ENCODE measurements at regions not wholly inside any gene's neighbourhood (a gene's known extent, or its start where the extent isn't known, plus 50 kb on each side); places are given as distances from the start of the nearest gene placed in this dataset.

DNA sequence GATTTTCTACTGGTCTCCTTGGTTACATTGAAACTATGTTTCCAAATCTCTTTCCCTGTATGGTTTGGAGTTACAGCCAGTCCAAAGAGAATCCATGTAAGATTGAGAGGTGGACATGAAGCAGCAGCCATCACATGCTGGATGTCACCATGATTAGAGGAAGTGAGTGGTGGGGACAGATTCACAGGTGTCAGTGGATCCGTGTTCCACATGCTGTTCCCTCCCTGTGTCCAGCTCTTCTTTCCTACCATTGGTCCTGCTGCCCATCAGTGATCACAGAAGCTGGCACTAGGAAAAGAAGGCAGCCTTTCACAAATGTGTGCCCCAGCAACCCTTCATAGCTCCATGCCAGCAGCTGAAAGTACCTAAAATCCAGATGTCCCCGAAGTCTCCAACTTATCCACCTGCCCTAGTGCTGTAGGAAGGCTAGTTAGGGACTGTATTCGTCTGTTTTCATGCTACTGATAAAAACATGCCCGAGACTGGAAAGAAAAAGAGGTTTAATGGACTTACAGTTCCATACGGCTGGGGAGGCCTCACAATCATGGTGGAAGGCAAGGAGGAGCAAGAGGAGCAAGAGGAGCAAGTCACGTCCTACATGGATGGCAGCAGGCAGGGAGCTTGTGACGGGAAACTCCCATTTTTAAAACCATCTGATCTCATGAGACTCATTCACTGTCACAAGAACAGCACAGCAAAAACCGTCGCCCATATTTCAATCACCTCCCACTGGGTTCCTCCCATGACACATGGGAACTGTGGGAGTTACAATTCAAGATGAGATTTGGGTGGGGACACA is 207.5 kb downstream of the INSIG2 start:
- ChIA-PET CTCF (no interaction called here), POLR2A (no interaction called here)
- TF ChIP-seq, protein P1, sequence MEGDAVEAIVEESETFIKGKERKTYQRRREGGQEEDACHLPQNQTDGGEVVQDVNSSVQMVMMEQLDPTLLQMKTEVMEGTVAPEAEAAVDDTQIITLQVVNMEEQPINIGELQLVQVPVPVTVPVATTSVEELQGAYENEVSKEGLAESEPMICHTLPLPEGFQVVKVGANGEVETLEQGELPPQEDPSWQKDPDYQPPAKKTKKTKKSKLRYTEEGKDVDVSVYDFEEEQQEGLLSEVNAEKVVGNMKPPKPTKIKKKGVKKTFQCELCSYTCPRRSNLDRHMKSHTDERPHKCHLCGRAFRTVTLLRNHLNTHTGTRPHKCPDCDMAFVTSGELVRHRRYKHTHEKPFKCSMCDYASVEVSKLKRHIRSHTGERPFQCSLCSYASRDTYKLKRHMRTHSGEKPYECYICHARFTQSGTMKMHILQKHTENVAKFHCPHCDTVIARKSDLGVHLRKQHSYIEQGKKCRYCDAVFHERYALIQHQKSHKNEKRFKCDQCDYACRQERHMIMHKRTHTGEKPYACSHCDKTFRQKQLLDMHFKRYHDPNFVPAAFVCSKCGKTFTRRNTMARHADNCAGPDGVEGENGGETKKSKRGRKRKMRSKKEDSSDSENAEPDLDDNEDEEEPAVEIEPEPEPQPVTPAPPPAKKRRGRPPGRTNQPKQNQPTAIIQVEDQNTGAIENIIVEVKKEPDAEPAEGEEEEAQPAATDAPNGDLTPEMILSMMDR (IDR thresholded peaks at IDR 0.05; ENCODE audit: insufficient read depth, low read length, missing control alignments), result no peak

DNA sequence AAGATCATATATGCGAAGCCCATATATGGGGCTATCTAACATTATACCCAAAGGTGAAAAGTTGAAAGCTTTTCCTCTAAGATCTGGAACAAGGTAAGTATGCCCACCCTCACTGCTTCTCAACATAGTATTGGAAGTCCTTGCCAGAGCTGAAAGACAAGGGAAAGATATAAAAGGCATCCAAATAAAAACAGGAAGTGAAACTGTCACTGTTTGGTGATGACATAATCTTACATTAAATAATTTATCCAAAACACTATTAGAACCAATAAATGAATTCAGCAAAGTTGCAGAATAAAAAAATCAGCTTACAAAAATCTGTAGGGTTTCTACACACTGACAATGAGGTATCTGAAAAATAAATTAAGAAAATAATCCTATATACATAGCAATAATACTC is 205.8 kb downstream of the INSIG2 start:
- no peak for DNase-seq (ENCODE audit: low read depth, low spot score)

More for the DNA sequence above, 207.5 kb downstream of the INSIG2 start:
- DNase-seq (ENCODE audit: low read depth, low spot score), result no peak
- H3K4me3 ChIP-seq (ENCODE audit: low read depth, low read length), result no peak overlapping the region

DNA sequence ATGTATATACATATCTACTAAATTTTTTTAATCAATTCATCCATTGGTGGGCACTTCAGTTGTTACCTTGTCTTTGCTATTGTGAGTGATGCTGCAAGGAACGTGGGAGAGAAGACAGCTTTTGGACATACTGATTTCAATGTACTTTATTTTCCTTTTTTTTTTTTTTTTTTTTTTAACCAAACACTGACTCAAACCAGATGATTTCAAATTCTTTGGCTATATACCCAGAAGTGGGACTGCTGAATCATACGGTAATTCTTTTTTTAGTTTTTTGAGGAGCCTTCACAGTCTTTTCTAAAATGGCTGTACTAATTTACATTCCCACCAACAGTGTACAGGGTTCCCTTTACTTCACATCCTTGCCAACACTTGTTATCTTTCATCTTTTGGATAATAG is 204.7 kb downstream of the INSIG2 start:
- TF ChIP-seq, protein P1 (IDR thresholded peaks at IDR 0.05; ENCODE audit: insufficient read depth, low read length, missing control alignments), result no peak
- no peak overlapping the region for H3K4me3 ChIP-seq (ENCODE audit: low read depth, low read length)
- DNase-seq (ENCODE audit: low read depth, low spot score), result no peak
- CTCF ChIA-PET, result interaction anchor here (1.8 kb wide), 1 partner anchor 40 kb away, joined by 5 read pairs; no protein-coding TSS in a partner anchor
- POLR2A ChIA-PET, result no interaction called here

More for the DNA sequence above, 205.8 kb downstream of the INSIG2 start:
- CTCF ChIA-PET, result interaction anchor here (1.0 to 1.1 kb wide), 2 partner anchors 23 to 73 kb away, joined by 3 read pairs; no protein-coding TSS in a partner anchor
- POLR2A ChIA-PET, result no interaction called here
- TF ChIP-seq, protein P1 (IDR thresholded peaks at IDR 0.05; ENCODE audit: insufficient read depth, low read length, missing control alignments), result no peak
- no peak overlapping the region for H3K4me3 ChIP-seq (ENCODE audit: low read depth, low read length)

DNA sequence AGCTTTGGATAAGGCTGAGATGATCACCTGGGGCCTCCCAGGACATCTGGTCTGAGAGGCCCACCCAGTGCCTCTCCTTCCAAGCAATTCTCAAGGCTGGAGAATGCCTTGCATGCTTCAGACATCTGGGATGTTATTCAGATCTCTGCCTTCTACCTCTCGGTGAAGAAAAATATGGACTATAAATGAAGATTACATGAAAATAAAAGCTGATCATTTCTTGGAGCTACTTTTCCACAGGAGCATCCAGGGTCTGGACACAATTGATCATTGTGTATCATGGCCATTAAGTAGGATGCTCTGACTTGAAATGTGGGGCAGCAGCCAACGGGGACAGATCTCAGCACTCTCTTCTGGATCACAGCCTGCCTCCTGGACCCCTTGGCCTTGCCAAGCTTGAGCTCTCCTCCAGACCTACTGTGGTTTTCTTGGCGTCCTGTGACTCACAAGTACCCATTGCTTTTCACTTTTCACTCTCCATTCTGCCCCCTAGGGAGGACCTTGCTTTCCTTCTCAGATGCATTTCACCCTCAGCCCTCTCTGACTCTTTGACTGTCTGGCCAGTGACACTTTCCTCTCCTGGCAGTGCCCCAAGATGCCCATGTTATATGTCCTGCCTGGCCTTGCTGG is 203.1 kb downstream of the INSIG2 start:
- POLR2A ChIA-PET, result no interaction called here
- DNase-seq (ENCODE audit: low read depth, low spot score), result no peak
- TF ChIP-seq, protein P1 (IDR thresholded peaks at IDR 0.05; ENCODE audit: insufficient read depth, low read length, missing control alignments), result peak; percentile 4

DNA sequence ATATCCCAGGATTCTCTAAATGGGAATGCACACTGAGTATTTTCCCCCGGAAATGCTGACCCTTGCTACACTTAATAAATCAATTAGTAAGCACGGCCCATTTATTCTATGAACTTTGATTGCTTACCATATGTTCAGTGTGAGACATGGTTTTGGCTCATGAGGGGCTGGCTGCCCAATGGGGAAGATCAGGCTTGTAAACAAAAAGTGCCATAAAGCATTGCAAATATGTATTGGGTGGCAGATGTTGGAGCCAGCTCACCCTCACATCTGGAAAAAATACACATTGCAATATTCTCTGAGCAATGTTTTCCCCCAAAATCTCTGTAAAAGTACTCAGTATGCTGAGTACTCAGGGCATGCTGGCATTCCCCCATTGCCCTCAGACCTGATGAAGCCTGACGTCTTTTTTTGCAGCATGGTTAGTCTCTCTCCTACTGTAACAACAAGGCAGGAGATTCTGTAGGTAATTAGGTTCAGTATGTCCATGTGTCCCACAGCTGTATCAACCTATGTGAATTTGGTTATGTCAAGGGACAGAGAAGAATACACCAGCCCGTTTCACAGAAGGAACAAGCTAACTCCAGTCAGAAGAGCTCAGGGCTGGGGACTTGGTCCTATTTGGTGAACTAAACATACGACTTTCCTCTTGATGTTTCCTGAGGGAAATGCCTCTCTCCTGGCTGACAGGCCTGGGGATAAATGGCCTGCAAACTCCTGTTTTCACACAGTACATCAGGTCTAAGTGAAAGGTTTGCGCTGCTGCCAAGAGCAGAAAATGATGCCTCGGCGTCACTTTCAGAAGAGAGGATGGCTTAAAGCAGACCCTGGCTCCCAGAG is 202.4 kb downstream of the INSIG2 start:
- ChIA-PET POLR2A (no interaction called here), CTCF (interaction anchor here (0.8 to 2.3 kb wide), 7 partner anchors 9 to 592 kb away, joined by 3 to 4 read pairs (median 3); partner anchors contain the start of gene DDX18)
- H3K4me3 ChIP-seq (ENCODE audit: low read depth, low read length), result no peak overlapping the region
- TF ChIP-seq, protein P1 (IDR thresholded peaks at IDR 0.05; ENCODE audit: insufficient read depth, low read length, missing control alignments), result no peak
- DNase-seq (ENCODE audit: low read depth, low spot score), result no peak

More for the DNA sequence above, 203.1 kb downstream of the INSIG2 start:
- CTCF ChIA-PET, result interaction anchor here (0.8 to 2.3 kb wide), 8 partner anchors 9 to 591 kb away, joined by 3 to 5 read pairs (median 3); partner anchors contain the start of gene DDX18
- no peak overlapping the region for H3K4me3 ChIP-seq (ENCODE audit: low read depth, low read length)

Measured in AG04449 (cell line).